ENCODE measurements at regions not wholly inside any gene's neighbourhood (a gene's known extent, or its start where the extent isn't known, plus 50 kb on each side); places are given as distances from the start of the nearest gene placed in this dataset.

DNA sequence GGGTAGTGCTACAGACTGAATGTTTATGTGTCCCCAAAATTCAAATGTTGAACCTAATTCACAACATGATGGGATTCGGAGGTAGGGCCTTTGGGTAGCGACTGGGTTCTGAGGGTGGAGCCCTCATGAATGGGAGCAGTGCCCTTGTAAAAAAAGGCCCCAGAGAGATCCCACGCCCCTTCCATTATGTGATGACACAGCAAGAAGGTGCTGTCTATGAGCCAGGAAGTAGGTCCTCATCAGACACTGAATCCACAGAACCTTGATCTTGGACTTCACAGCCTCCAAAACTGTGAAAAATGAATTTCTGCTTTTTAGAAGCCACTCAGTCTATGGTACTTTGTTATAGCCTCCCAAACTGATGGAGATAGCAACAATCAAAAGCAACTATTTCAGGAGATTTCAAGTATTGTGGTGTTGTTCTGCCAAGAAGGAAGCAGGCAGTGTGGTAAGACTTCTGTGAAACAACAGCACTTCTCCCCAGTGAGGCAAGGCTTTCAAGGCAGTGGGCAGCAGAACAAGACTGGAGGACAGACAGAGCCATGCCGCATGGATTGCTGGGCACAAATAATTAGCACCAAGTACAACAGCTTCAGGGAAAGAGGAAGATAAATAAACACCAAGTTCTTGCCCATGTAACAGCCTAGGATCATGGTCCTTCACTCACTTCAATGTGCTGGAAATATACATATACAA is 76.1 kb downstream of the OR2K2 start:
- Histone ChIP-seq H3K9ac (ENCODE audit: control insufficient read depth, insufficient read depth, low read length) (no peak overlapping the region), H3K4me3 (no peak overlapping the region), H3K4me2 (ENCODE audit: control insufficient read depth, insufficient read depth) (no peak overlapping the region), H3K9me3 (replicated peaks; ENCODE audit: control insufficient read depth, insufficient read depth, low read length) (no peaks in the 10 kb centered on the region; the same call in 2 of the 3 replicates), H3K27me3 (replicated peaks in 1 of 2; ENCODE audit: control insufficient read depth in 2 of 2, insufficient read depth in 2 of 2, low read length in 1 of 2) (no peaks in the 10 kb centered on the region), H3K27ac (ENCODE audit: control insufficient read depth, insufficient read depth) (no peak overlapping the region), H4K20me1 (ENCODE audit: control insufficient read depth, insufficient read depth) (no peaks in the 10 kb centered on the region), H3K4me1 (ENCODE audit: control insufficient read depth, insufficient read depth, low read length) (no peaks in the 10 kb centered on the region), H3K36me3 (ENCODE audit: control insufficient read depth in 2 of 2, insufficient read depth in 2 of 2, low read length in 1 of 2) (no peaks in the 10 kb centered on the region), H2AFZ (ENCODE audit: control insufficient read depth, low read depth, low read length) (no peak overlapping the region), H3K79me2 (ENCODE audit: control insufficient read depth, insufficient read depth, low read length) (no peaks in the 10 kb centered on the region)
- ChIA-PET RAD21 (ENCODE audit: unreplicated experiment) (no interaction called here), CTCF (no interaction called here), POLR2A (no interaction called here), SMC1A (ENCODE audit: uncharacterized antibody, unreplicated experiment) (interaction anchor here (0.6 kb wide), 1 partner anchor 199 kb away, joined by 3 read pairs; no protein-coding TSS in a partner anchor)
- FAIRE-seq (no peak), ATAC-seq (no peak), DNase-seq (ENCODE audit: low read depth, low spot score) (no peak)
- TF ChIP-seq, protein P1, sequence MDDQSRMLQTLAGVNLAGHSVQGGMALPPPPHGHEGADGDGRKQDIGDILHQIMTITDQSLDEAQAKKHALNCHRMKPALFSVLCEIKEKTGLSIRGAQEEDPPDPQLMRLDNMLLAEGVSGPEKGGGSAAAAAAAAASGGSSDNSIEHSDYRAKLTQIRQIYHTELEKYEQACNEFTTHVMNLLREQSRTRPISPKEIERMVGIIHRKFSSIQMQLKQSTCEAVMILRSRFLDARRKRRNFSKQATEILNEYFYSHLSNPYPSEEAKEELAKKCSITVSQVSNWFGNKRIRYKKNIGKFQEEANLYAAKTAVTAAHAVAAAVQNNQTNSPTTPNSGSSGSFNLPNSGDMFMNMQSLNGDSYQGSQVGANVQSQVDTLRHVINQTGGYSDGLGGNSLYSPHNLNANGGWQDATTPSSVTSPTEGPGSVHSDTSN (IDR thresholded peaks at IDR 0.05; ENCODE audit: insufficient replicate concordance, low read depth, low read length) = no peak
- TF ChIP-seq KDM1A (IDR thresholded peaks at IDR 0.05; ENCODE audit: borderline replicate concordance) (no peak), STAT1 (conservative IDR thresholded peaks at IDR 0.05) (no peak), EZH2 (IDR thresholded peaks at IDR 0.05; ENCODE audit: borderline replicate concordance, control insufficient read depth, low read depth, low read length) (no peak)
- 51% methylated on average over 4 of the region's 4 CpGs for WGBS (ENCODE audit: insufficient coverage, insufficient replicate concordance, low lambda C conversion rate, missing lambda C conversion rate)
- intact Hi-C loops (cut with micrococcal nuclease; ENCODE audit: unreplicated experiment) (no loop called here), in situ Hi-C loops (cut with MboI) (no loop called here)
- no TSS peak for BruUV-seq (replicated peaks)

Data from GM12878 (cell line).